NCI-H510A treated with DMSO at 0.1 percent for 48 hours (cell line): ENCODE measurements at regions not wholly inside any gene's neighbourhood (a gene's known extent, or its start where the extent isn't known, plus 50 kb on each side); places are given as distances from the start of the nearest gene placed in this dataset.
"Not testable (repeated sequence)": the region's sequence is repeated elsewhere in the genome, so short reads cannot be mapped to it uniquely, and the experiment has no call there.

ENCODE experiments used
- DNase-seq: peaks from one replicate; lab custom pipeline; 2025; lab: John Stamatoyannopoulos, UW

GRCh38 chr3:34504366-34504765 is 705.9 kb downstream of the PDCD6IP start:
- no peak for DNase-seq

DNA sequence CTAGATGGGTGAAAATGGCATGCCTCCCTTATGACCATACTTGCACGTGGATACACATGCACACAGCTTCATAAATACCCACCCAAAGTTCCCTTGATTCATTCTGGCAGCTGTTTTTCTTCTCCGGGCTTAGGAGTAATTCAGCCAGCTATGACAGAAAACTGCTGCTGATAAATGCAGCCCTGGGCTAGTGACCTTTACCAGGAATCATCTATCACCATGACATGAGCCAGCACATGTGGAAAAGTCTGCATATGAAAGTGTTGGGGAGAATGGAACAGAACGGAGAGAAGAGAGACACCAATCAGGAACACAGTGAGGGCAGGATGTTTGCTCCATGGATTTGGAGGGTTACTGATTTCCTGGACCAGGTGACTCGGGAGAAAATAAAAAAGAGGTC is 706.3 kb downstream of the PDCD6IP start:
- DNase-seq = no peak

GRCh38 chr3:34508732-34509131 is 710.3 kb downstream of the PDCD6IP start:
- DNase-seq = no peak

GRCh38 chr3:34511891-34512290 is 713.5 kb downstream of the PDCD6IP start:
- no peak for DNase-seq

GRCh38 chr3:34519008-34519407 is 720.6 kb downstream of the PDCD6IP start:
- not testable (repeated sequence) for DNase-seq

GRCh38 chr3:34531156-34531555 is 732.7 kb downstream of the PDCD6IP start:
- no peak for DNase-seq

GRCh38 chr3:34533451-34533850 is 735.0 kb downstream of the PDCD6IP start:
- no peak for DNase-seq

DNA sequence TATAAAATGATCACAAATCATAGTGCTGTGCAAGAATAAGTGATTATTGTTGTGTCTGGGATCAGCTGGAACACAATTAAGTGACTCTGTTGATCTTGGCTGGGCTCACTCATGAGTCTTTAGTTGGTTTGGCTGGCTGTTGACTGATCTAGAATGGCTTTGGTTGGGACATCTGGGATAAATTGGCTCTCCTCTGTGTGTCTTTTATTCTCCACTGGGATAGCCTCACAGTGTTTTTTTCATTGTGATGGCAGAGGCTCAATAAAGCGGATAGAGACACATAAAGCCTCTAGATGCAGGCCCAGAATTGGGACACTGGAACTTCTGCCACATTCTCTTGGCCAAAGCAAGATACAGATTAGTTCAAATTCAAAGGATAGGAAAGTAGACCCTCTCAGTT is 735.6 kb downstream of the PDCD6IP start:
- DNase-seq = no peak

GRCh38 chr3:34544136-34544535 is 745.7 kb downstream of the PDCD6IP start:
- DNase-seq = no peak

DNA sequence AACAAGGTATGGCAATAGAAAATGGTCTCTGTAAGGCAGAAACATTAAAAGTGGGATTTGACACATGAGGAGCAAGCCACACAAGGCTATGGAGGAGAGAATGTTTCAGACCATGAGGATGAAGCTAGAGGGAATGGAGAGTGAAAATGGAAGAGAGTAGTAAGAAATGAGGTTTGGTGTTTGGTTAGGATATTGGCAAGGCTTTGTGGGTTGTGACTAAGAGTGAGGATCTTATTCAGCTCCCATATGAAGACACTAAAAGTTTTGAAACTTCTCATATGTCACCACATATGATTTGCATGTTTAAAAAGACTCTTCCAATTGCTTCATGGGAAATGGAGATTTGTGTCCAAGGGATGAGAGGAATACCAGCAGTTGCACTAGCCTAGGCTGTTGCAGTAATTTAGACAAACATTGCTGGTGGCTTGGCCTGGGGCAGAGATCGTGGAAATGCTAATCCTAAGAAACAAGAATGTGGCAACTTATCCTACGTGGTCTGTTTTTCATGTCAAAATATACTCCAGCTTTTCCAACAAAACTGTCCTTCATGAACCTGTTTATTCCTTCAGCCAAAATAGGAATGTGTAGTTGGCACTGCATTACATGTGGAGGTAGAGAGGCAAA is 749.0 kb downstream of the PDCD6IP start:
- no peak for DNase-seq

GRCh38 chr3:34567266-34567665 is 768.8 kb downstream of the PDCD6IP start:
- DNase-seq = no peak

GRCh38 chr3:34568766-34569165 is 770.3 kb downstream of the PDCD6IP start:
- no peak for DNase-seq

- DNase-seq = no peak
Measured at GRCh38 chr3:34569437-34569836, 771.0 kb downstream of the PDCD6IP start.

GRCh38 chr3:34570916-34571705 is 772.7 kb downstream of the PDCD6IP start:
- no peak for DNase-seq

DNA sequence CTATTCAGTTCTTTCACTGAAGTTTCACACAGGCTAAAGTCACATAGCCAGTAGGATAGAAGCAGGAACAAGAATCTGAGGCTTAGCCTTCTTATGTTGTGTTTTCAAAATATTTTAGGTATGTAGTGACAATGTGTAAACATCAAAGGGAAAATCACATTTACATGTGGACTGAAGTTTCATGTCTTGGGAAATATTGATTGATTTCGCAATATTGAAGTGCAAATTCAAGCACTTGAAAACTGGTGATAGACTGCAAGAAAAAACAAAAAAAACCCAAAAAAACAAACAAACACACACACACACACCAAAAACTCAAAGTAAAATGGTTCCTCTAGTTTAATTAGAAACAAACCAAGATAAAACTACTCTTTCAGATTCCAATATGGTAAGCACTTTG is 773.3 kb downstream of the PDCD6IP start:
- DNase-seq = no peak

DNA sequence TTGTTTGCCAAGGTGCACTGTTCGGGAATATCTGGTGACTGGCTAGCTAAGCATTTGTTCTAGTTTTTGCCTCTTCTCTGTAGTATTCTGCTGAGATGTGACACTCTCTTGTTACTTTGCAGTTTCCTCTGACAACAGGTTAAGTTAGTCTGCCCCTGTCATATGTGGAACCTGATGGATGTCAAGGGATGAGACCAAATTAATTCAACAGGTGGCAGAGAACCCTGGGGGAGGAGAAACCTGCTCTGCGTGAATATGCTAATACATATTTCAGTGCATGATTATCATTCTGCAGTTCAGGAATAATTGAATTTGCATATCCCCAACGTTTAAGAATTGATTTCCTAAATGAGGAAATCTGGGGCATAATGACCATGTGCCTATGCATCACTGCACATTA is 777.3 kb downstream of the PDCD6IP start:
- DNase-seq = no peak

- DNase-seq = no peak
Measured at GRCh38 chr3:34582055-34582454, 783.6 kb downstream of the PDCD6IP start.

DNA sequence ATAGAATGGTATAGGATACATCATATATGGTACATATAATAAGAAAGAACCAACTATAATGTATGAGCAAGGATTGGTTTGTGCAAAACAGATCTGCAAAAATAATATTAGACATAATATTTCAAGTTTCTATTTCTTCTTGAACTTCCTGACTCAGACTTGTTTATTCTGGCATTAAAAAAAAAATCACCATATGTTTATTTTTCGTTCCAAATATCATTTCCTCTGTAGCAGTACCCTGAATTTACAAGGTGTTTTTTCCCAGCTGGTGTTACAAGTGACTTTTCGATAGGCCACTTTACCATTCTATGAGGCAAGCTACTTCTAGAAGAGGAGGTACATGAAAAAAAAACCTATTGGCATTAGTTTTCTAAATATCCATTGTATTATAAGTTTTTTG is 785.0 kb downstream of the PDCD6IP start:
- DNase-seq = no peak

DNA sequence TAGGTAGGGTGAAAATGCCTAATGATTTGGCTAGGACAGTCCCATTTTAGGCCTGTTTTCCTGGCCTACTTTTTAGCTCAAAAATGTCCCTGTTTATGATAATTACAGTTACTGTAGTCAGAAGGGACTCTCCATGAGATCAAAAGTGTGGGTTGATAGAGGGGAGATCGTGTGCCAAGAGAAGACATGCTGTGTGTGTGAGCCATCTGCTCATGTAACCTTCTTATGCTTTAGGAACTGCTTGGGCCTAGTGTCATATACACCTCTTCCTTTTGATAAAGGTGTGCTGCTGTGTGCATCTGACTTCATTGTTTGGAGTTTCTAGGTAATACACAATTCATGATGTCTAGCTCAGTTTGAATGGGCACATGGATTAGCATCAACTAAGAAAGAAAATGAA is 786.5 kb downstream of the PDCD6IP start:
- DNase-seq = no peak

GRCh38 chr3:34599595-34599994 is 801.2 kb downstream of the PDCD6IP start:
- DNase-seq = no peak

- DNase-seq = no peak
Measured at GRCh38 chr3:34619990-34620389, 821.6 kb downstream of the PDCD6IP start.

DNA sequence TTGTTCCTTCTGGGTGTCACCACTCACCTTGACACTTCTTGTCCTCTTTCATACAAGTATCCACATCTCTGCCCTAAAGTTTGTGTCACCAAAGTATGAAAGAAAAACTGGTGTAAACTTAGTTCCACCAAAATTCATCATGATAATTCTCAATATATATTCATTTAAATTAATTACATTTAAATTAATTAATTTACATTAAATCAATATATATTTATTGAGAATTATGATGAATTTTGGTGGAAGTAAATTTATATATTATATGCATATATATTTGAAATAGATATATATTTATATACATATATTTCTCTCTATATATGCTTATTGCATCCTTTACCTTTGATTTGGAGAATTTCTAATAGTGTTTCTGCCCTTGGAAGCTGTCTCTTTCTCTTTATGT is 828.3 kb downstream of the PDCD6IP start:
- DNase-seq = no peak

DNA sequence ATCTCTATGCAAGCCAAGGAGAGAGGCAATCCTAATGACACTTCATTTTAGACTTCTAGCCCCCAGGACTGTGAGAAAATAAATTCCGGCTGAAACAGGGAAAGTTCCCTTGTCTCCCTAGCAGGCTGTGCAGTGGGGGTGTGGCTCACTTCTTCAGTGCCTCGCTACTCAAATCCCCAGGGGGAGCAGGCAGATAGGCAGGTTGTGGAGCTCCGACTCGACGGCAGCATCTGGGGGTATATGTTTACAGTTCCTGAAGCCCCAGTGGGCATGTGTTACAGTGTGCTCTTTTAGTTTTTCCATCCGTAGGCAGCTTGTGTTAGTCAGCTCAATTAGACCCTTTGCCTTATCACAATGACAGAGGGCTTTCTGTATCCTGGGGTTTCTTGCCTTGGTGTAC is 836.5 kb downstream of the PDCD6IP start:
- DNase-seq = no peak

DNA sequence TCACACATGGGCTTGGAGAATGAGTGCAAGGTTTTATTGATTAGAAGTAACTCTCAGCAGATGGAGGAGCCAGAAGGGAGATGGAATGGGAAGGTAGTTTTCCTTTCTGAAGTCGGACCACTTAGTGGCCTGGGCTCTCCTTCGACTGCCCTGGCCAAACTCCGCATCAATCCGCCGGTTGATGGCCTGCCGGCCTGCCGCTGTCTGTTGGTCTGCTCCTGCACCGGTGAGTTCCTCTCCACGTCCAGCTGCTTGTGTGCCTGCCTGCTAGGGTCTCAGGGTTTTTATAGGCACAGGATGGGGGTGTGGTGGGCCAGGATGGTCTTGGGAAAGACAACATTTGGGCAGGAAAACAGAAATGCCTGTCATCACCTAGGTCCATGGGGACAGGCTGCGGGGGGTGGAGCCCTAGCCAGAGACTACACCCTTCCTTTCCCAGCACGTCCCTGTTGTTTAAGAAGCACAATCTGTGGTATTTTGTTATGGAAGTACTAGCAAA is 837.0 kb downstream of the PDCD6IP start:
- DNase-seq = no peak
